Esophagus muscularis mucosa (tissue), 3 donors: ENCODE measurements at regions not wholly inside any gene's neighbourhood (a gene's known extent, or its start where the extent isn't known, plus 50 kb on each side); places are given as distances from the start of the nearest gene placed in this dataset.

ENCODE experiments used
- POLR2A ChIP-seq: fragments of 450-650 bp; IDR thresholded peaks from one replicate; pipeline ENCODE4 v1.6.1; 2017; ENCODE audit warnings: antibody characterized with exemption, moderate library complexity, mild to moderate bottlenecking, low read depth
- TF ChIP-seq, protein P1 (sequence below), 3 experiments: fragments of 200-600 bp in 2 of 3; fragments of 450-650 bp in 1 of 3; sonication (generic) in 2 of 3; IDR thresholded peaks; one replicate each; pipeline ENCODE4 v1.5.1; 2017 to 2019; ENCODE audit warnings: antibody characterized with exemption in 3 of 3, mild to moderate bottlenecking in 2 of 3, moderate library complexity in 1 of 3

GRCh38 chr6:141282263-141282662 lies 850.5 kb upstream of the GJE1 start:
- TF ChIP-seq, protein P1, sequence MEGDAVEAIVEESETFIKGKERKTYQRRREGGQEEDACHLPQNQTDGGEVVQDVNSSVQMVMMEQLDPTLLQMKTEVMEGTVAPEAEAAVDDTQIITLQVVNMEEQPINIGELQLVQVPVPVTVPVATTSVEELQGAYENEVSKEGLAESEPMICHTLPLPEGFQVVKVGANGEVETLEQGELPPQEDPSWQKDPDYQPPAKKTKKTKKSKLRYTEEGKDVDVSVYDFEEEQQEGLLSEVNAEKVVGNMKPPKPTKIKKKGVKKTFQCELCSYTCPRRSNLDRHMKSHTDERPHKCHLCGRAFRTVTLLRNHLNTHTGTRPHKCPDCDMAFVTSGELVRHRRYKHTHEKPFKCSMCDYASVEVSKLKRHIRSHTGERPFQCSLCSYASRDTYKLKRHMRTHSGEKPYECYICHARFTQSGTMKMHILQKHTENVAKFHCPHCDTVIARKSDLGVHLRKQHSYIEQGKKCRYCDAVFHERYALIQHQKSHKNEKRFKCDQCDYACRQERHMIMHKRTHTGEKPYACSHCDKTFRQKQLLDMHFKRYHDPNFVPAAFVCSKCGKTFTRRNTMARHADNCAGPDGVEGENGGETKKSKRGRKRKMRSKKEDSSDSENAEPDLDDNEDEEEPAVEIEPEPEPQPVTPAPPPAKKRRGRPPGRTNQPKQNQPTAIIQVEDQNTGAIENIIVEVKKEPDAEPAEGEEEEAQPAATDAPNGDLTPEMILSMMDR (IDR thresholded peaks at IDR 0.05): no peak
- no peak for TF ChIP-seq POLR2A
